ENCODE measurements at regions not wholly inside any gene's neighbourhood (a gene's known extent, or its start where the extent isn't known, plus 50 kb on each side); places are given as distances from the start of the nearest gene placed in this dataset.

DNA sequence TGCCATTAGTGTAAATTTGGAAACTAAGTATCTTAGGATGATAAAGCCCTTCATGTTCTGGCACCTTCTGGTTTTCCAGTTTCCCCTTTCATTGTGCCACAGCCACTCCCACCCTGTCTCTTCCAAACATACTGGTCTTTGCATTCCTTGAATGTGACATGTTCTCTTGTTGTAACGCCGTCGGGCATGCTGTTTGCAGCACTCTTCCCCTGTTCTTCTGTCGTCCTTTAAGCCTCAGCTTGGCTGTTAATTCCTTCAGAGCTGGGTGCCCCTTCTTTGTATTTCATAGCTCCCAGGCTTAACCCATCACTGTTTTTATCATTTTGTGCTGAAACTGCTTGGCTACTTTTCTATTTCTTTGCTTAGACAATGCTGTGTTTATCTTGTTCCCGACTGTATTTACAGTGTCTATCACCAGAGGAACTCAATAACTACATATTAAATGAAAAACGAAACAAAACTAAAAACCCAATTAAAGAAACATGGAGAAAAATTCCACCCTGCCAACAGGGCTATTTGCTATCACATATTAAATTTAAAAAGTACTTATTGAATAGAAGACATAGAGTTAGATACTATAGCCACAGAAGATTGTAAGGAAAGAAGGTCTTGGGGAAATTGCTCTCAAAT lies 95.4 kb upstream of the KCNAB1 start:
- TF ChIP-seq, protein P1, sequence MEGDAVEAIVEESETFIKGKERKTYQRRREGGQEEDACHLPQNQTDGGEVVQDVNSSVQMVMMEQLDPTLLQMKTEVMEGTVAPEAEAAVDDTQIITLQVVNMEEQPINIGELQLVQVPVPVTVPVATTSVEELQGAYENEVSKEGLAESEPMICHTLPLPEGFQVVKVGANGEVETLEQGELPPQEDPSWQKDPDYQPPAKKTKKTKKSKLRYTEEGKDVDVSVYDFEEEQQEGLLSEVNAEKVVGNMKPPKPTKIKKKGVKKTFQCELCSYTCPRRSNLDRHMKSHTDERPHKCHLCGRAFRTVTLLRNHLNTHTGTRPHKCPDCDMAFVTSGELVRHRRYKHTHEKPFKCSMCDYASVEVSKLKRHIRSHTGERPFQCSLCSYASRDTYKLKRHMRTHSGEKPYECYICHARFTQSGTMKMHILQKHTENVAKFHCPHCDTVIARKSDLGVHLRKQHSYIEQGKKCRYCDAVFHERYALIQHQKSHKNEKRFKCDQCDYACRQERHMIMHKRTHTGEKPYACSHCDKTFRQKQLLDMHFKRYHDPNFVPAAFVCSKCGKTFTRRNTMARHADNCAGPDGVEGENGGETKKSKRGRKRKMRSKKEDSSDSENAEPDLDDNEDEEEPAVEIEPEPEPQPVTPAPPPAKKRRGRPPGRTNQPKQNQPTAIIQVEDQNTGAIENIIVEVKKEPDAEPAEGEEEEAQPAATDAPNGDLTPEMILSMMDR (IDR thresholded peaks at IDR 0.05), result no peak
- TF ChIP-seq EP300 (IDR thresholded peaks at IDR 0.05; ENCODE audit: borderline replicate concordance in 1 of 2, low read depth in 1 of 2, low read length in 1 of 2) (no peak), RAD21 (IDR thresholded peaks at IDR 0.05; ENCODE audit: low read length) (no peak), FOXM1 (IDR thresholded peaks at IDR 0.05; ENCODE audit: low read depth) (no peak), GABPA (IDR thresholded peaks at IDR 0.05; ENCODE audit: low read depth) (no peak), YY1 (IDR thresholded peaks at IDR 0.05; ENCODE audit: low read depth) (no peak)

Measured in SK-N-SH (cell line).